Natural killer cell (primary cell): ENCODE measurements at regions not wholly inside any gene's neighbourhood (a gene's known extent, or its start where the extent isn't known, plus 50 kb on each side); places are given as distances from the start of the nearest gene placed in this dataset.

Experiments used
- ATAC-seq, 3 donors: fragments of 150-1000 bp in 2 of 3; fragments of 200-7000 bp in 1 of 3; cut with Tn5 transposase; 1 replicate in 1 of 3; 2 replicates in 2 of 3; pipeline ENCODE4 v1.10.0; 2021; ENCODE audit warnings: mild to moderate bottlenecking in 2 of 3, moderate library complexity in 2 of 3
- DNase-seq, 2 donors: peaks; one replicate each; pipeline versions ENCODE4 v3.0.0 to v3.0.0-alpha.2; 2013 to 2021; ENCODE audit warnings: mixed read lengths in 1 of 2
- H3K27ac ChIP-seq: one replicate; pipeline ENCODE4 v1.5.1; 2013; ENCODE audit warnings: mild to moderate bottlenecking, low read length
- H3K27me3 ChIP-seq: one replicate; pipeline ENCODE4 v1.6.1; 2013; ENCODE audit warnings: low read length; ENCODE audit not compliant: control insufficient read depth, insufficient read depth
- H3K36me3 ChIP-seq: one replicate; pipeline ENCODE4 v1.6.1; 2013; ENCODE audit warnings: low read length; ENCODE audit not compliant: control insufficient read depth, insufficient read depth
- H3K4me1 ChIP-seq: one replicate; pipeline ENCODE4 v1.6.1; 2013; ENCODE audit warnings: low read length; ENCODE audit not compliant: control insufficient read depth, insufficient read depth
- H3K4me3 ChIP-seq: one replicate; pipeline ENCODE4 v1.5.1; 2013; ENCODE audit warnings: low read length
- H3K9me3 ChIP-seq: one replicate; pipeline ENCODE4 v1.6.1; 2013; ENCODE audit warnings: low read length; ENCODE audit not compliant: control insufficient read depth, insufficient read depth
- H3K27ac Mint-ChIP-seq, 2 donors: one replicate each; pipeline ENCODE4 v1.8.0; 2022; ENCODE audit warnings: mild to moderate bottlenecking in 2 of 2, mixed read lengths in 2 of 2, moderate library complexity in 1 of 2
- H3K27me3 Mint-ChIP-seq, 2 donors: one replicate each; pipeline ENCODE4 v1.8.0; 2022; ENCODE audit warnings: low read depth in 2 of 2, mixed read lengths in 2 of 2
- H3K36me3 Mint-ChIP-seq: one replicate; pipeline ENCODE4 v1.8.0; 2022; ENCODE audit warnings: mixed read lengths
- H3K4me1 Mint-ChIP-seq, 2 donors: one replicate each; pipeline ENCODE4 v1.8.0; 2022; ENCODE audit warnings: mixed read lengths in 2 of 2
- H3K4me3 Mint-ChIP-seq: one replicate; pipeline ENCODE4 v1.8.0; 2022; ENCODE audit warnings: mild to moderate bottlenecking, moderate library complexity, mixed read lengths
- H3K9me3 Mint-ChIP-seq, 2 donors: one replicate each; pipeline ENCODE4 v1.8.0; 2022; ENCODE audit warnings: mixed read lengths in 2 of 2
- WGBS: methylation state at CpG from one replicate; pipeline ENCODE4 v1.1.7; 2013; ENCODE audit warnings: missing lambda C conversion rate; ENCODE audit not compliant: insufficient coverage; 5-methylcytosine and 5-hydroxymethylcytosine counted together
- intact Hi-C: fragments of 100-400 bp; cut with micrococcal nuclease; formaldehyde crosslinking; loops from one replicate; pipeline ENCODE4 v1.14.2; 2022
- TF ChIP-seq, protein P1 (sequence below): fragments of 200-600 bp; IDR thresholded peaks from one replicate; pipeline ENCODE4 v1.8.0; 2022; ENCODE audit warnings: antibody characterized with exemption

DNA sequence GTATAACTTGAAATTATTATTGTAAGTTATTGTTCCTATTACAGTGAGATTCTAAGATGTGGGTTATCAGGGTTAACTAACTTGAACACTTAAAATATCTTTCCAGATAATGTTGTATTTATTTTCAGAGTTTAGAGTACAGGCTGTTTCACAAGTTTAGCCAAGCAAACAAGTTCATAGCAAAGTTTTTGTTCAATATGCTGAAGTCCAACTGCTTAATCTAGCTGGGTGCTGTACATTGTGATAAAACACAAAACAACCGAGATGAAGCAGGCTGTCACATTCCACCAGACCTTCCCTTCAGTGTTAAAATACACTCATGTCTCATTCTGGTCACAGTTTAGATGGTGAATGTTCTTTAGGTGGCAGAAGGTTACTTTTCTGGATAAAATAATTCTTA lies 148.0 kb upstream of the PCDH20 start:
- DNase-seq (no peak), ATAC-seq (no peak)
- intact Hi-C loops: no loop called here
- H3K36me3 Mint-ChIP-seq: peaks cover 10% of the 10 kb centered on the region
- Histone ChIP-seq H3K36me3 (no peaks in the 10 kb centered on the region), H3K27me3 (no peaks in the 10 kb centered on the region), H3K27ac (no peak overlapping the region), H3K9me3 (no peaks in the 10 kb centered on the region), H3K4me1 (no peaks in the 10 kb centered on the region), H3K4me3 (no peak overlapping the region)
- 43% methylated on average over 1 of the region's 1 CpG for WGBS
- TF ChIP-seq, protein P1, sequence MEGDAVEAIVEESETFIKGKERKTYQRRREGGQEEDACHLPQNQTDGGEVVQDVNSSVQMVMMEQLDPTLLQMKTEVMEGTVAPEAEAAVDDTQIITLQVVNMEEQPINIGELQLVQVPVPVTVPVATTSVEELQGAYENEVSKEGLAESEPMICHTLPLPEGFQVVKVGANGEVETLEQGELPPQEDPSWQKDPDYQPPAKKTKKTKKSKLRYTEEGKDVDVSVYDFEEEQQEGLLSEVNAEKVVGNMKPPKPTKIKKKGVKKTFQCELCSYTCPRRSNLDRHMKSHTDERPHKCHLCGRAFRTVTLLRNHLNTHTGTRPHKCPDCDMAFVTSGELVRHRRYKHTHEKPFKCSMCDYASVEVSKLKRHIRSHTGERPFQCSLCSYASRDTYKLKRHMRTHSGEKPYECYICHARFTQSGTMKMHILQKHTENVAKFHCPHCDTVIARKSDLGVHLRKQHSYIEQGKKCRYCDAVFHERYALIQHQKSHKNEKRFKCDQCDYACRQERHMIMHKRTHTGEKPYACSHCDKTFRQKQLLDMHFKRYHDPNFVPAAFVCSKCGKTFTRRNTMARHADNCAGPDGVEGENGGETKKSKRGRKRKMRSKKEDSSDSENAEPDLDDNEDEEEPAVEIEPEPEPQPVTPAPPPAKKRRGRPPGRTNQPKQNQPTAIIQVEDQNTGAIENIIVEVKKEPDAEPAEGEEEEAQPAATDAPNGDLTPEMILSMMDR: no peak
- no peaks in the 10 kb centered on the region for H3K27me3 Mint-ChIP-seq
- H3K27ac Mint-ChIP-seq: no peak overlapping the region
- no peaks in the 10 kb centered on the region for H3K4me1 Mint-ChIP-seq
- peaks cover 8 to 23% of the 10 kb centered on the region in 2 donors for H3K9me3 Mint-ChIP-seq
- H3K4me3 Mint-ChIP-seq: no peak overlapping the region

DNA sequence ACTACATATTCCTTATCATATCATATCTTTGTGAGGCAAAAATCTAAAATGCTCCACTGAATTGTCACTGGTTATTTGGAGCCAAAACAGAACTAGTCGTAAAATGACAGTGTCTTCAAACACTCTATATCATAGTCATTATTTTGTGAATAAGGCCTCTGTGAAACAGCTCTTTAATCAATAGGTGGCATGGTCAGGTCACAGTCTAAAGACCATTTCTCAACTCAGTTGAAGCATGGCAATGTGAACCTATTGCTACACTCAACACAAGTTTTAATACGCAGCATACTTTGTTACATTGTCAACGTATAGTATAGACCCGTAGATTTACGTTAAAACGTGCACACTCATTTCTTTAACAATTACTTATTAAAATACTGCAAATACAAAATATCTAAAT lies 131.3 kb upstream of the PCDH20 start:
- Histone ChIP-seq H3K27me3 (no peaks in the 10 kb centered on the region), H3K9me3 (peaks cover 4% of the 10 kb centered on the region), H3K36me3 (no peaks in the 10 kb centered on the region), H3K4me1 (no peaks in the 10 kb centered on the region), H3K27ac (no peak overlapping the region), H3K4me3 (no peak overlapping the region)
- Mint-ChIP-seq H3K36me3 (no peaks in the 10 kb centered on the region), H3K27me3 (no peaks in the 10 kb centered on the region), H3K4me1 (no peaks in the 10 kb centered on the region), H3K9me3 (peaks cover 7 to 18% of the 10 kb centered on the region in 2 donors), H3K4me3 (no peak overlapping the region), H3K27ac (no peak overlapping the region)
- ATAC-seq: no peak
- TF ChIP-seq, protein P1: no peak
- WGBS: 98% methylated on average over 4 of the region's 6 CpGs
- no peak for DNase-seq
- intact Hi-C loops: no loop called here

DNA sequence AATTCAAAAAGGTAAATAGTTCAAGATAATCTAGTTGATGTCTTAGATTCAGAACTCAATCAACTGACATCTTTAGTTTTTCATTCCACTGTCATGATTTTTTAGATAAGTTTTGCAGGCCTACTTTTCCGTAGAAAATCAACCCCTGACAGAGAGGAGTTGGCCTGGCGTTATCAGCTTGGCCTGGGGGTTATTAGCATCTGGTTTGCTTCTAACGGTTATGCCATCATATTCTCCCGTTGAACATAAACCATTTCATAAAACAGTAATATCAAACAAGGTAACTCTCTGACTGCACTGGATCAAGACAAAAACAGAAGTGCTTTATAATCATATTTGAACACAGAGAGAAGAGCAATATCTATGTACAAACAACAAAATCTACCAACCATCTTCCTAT lies 130.8 kb upstream of the PCDH20 start:
- Histone ChIP-seq H3K36me3 (no peaks in the 10 kb centered on the region), H3K4me3 (no peak overlapping the region), H3K9me3 (no peaks in the 10 kb centered on the region), H3K27ac (no peak overlapping the region), H3K4me1 (no peaks in the 10 kb centered on the region), H3K27me3 (no peaks in the 10 kb centered on the region)
- no peaks in the 10 kb centered on the region for H3K36me3 Mint-ChIP-seq
- intact Hi-C loops: no loop called here
- TF ChIP-seq, protein P1: no peak
- no peak overlapping the region for H3K4me3 Mint-ChIP-seq
- peaks cover 7 to 21% of the 10 kb centered on the region in 2 donors for H3K9me3 Mint-ChIP-seq
- H3K27ac Mint-ChIP-seq: no peak overlapping the region
- no peaks in the 10 kb centered on the region for H3K27me3 Mint-ChIP-seq
- no peaks in the 10 kb centered on the region for H3K4me1 Mint-ChIP-seq
- DNase-seq (no peak), ATAC-seq (no peak)
- WGBS: 81% methylated on average over 4 of the region's 4 CpGs

DNA sequence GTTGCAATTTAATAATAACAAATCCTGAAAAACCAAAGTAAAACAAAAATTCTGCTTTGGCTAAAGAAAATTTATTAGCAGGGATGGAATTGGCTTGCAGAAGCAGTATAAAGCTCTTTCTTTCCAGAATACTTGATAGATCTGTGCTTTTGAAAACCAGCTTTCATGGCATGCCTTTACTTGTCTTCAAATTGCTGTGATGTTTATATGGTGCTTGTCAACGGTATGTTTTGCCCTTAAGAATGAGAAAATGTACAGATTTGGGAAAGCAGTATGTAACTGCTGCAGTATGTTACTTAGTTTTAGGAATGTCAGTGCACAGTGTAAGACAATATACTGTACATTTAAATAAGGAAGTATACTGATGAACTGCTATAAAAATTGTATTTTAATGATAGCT lies 120.8 kb upstream of the PCDH20 start:
- Histone ChIP-seq H3K9me3 (peaks cover 3% of the 10 kb centered on the region), H3K4me1 (no peaks in the 10 kb centered on the region), H3K27me3 (no peaks in the 10 kb centered on the region), H3K27ac (no peak overlapping the region), H3K4me3 (no peak overlapping the region), H3K36me3 (no peaks in the 10 kb centered on the region)
- H3K27me3 Mint-ChIP-seq: no peaks in the 10 kb centered on the region
- ATAC-seq: no peak
- H3K27ac Mint-ChIP-seq: no peak overlapping the region
- intact Hi-C loops: no loop called here
- peaks cover 6% of the 10 kb centered on the region in 2 donors for H3K9me3 Mint-ChIP-seq
- H3K4me1 Mint-ChIP-seq: no peaks in the 10 kb centered on the region
- WGBS: 76% methylated on average over 1 of the region's 1 CpG
- H3K36me3 Mint-ChIP-seq: no peaks in the 10 kb centered on the region
- H3K4me3 Mint-ChIP-seq: no peak overlapping the region
- no peak for DNase-seq
- TF ChIP-seq, protein P1: no peak
